Esophagus muscularis mucosa (tissue), 4 donors: ENCODE measurements at regions not wholly inside any gene's neighbourhood (a gene's known extent, or its start where the extent isn't known, plus 50 kb on each side); places are given as distances from the start of the nearest gene placed in this dataset.
"Not testable (repeated sequence)": the region's sequence is repeated elsewhere in the genome, so short reads cannot be mapped to it uniquely, and the experiment has no call there.

ENCODE experiments used
- DNase-seq: peaks from one replicate; pipeline ENCODE4 v3.0.0-alpha.2; 2017; ENCODE audit errors: extremely low spot score
- H3K27ac ChIP-seq, 4 donors: fragments of 200-600 bp; sonication (generic); replicated peaks in 1 of 4; 1 replicate in 3 of 4; 2 replicates in 1 of 4; pipeline ENCODE4 v1.5.1; 2016 to 2019; ENCODE audit warnings: mild to moderate bottlenecking in 1 of 4
- H3K27me3 ChIP-seq, 4 donors: fragments of 200-600 bp; sonication (generic); one replicate each; pipeline versions ENCODE4 v1.5.1 to v1.6.0; 2016 to 2019
- H3K36me3 ChIP-seq, 4 donors: fragments of 200-600 bp; sonication (generic); one replicate each; pipeline ENCODE4 v1.5.1; 2016 to 2019
- H3K4me1 ChIP-seq, 4 donors: fragments of 200-600 bp; sonication (generic); one replicate each; pipeline ENCODE4 v1.5.1; 2016 to 2019
- H3K4me3 ChIP-seq, 4 donors: fragments of 200-600 bp; sonication (generic); 1 replicate in 2 of 4; 2 replicates in 2 of 4; pipeline ENCODE4 v1.5.1; 2016 to 2019; ENCODE audit warnings: mild to moderate bottlenecking in 4 of 4, moderate library complexity in 1 of 4
- H3K9me3 ChIP-seq, 4 donors: fragments of 200-600 bp; sonication (generic); 1 replicate in 3 of 4; 2 replicates in 1 of 4; pipeline ENCODE4 v1.5.1; 2016 to 2019
- CTCF ChIP-seq, 3 experiments: fragments of 200-600 bp in 2 of 3; fragments of 450-650 bp in 1 of 3; sonication (generic) in 2 of 3; IDR thresholded peaks; one replicate each; pipeline ENCODE4 v1.5.1; 2017 to 2019; ENCODE audit warnings: antibody characterized with exemption in 3 of 3, mild to moderate bottlenecking in 2 of 3, moderate library complexity in 1 of 3
- EP300 ChIP-seq: sonication (generic); formaldehyde crosslinking; IDR thresholded peaks from one replicate; pipeline ENCODE4 v1.6.1; 2017; ENCODE audit warnings: antibody characterized with exemption
- POLR2A ChIP-seq: fragments of 450-650 bp; IDR thresholded peaks from one replicate; pipeline ENCODE4 v1.6.1; 2017; ENCODE audit warnings: antibody characterized with exemption, moderate library complexity, mild to moderate bottlenecking, low read depth
- POLR2AphosphoS5 ChIP-seq, 2 donors: sonication (generic); formaldehyde crosslinking; IDR thresholded peaks; one replicate each; pipeline ENCODE4 v1.6.1; 2017; ENCODE audit warnings: antibody characterized with exemption in 2 of 2
- WGBS: methylation state at CpG from one replicate; pipeline ENCODE4 v1.1.5; 2018; 5-methylcytosine and 5-hydroxymethylcytosine counted together
- intact Hi-C: fragments of 100-400 bp; cut with DNase I; formaldehyde crosslinking; loops from one replicate; pipeline ENCODE4 v1.15.1; 2023

DNA sequence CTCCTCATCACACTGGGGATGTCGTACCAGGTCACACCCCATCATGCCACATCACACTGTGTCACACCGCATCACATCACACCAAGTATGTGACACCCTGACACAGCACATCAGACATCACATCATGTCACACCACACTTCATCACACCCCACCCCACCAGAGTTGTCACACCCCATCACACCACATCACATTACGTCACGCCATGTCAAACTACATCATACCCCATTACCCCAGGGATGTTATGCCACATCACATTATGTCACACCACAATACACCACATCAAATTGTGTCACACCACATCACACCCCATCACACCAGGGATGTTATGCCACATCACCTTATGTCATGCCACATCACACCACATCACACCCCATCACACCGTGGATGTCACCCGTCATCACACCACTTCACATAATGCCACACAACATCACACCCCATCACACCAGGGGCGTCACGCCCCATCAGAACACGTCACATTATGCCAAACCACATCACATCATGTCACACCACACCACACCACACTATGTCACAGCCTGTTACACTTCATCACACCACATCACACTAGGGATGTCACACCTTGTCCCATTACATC lies 133.6 kb downstream of the TMEM121 start:
- no peak for DNase-seq
- peaks cover 0 to 15% (median 14%) of the 10 kb centered on the region in 4 donors for H3K9me3 ChIP-seq
- TF ChIP-seq POLR2AphosphoS5 (IDR thresholded peaks at IDR 0.05) (no peak), CTCF (IDR thresholded peaks at IDR 0.05) (no peak), POLR2A (no peak), EP300 (no peak)
- intact Hi-C loops: no loop called here
- no peaks in the 10 kb centered on the region for H3K27me3 ChIP-seq
- H3K36me3 ChIP-seq: no peaks in the 10 kb centered on the region
- H3K4me3 ChIP-seq: no peak overlapping the region
- H3K27ac ChIP-seq: no peak overlapping the region
- peaks cover 0 to 13% (median 11%) of the 10 kb centered on the region in 4 donors for H3K4me1 ChIP-seq
- 91% methylated on average over 9 of the region's 9 CpGs for WGBS

DNA sequence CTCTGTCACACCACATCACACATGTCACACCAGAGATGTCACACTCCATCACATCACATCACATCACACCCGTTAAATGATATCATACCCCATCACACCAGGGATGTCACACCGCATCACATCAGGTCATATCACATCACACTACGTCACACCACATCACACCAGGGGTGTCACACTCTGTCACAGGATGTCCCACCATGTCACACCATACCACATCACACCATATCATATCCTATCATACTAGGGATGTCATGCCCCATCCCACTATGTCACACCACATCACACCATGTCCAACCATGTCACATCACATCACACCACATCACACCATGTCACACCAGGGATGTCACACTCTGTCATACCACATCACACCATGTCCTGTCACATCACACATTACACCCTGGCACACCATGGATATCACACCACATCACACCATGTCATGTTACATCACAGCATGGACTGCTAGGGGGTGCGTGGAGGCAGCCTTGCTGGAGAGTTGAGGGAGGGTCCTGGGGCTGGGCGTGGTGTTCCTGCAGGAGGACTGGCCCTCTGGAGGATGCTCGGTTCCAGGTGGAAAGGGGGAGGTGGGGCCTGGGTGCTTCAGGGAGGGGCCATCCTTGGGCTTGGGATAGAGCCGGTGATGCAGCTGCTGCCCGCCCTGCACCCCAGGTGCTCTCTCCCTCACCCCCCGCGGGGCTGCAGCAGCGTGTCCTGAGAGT lies 134.6 kb downstream of the TMEM121 start:
- DNase-seq: no peak
- H3K4me1 ChIP-seq: peaks cover 0 to 13% (median 11%) of the 10 kb centered on the region in 4 donors
- H3K27ac ChIP-seq: no peak overlapping the region
- H3K36me3 ChIP-seq: no peaks in the 10 kb centered on the region
- TF ChIP-seq POLR2A: no peak
- no peak for TF ChIP-seq CTCF (IDR thresholded peaks at IDR 0.05)
- no peak for TF ChIP-seq POLR2AphosphoS5 (IDR thresholded peaks at IDR 0.05)
- peaks cover 0 to 15% (median 14%) of the 10 kb centered on the region in 4 donors for H3K9me3 ChIP-seq
- intact Hi-C loops: no loop called here
- H3K4me3 ChIP-seq: no peak overlapping the region
- H3K27me3 ChIP-seq: no peaks in the 10 kb centered on the region
- WGBS: 93% methylated on average over 5 of the region's 11 CpGs

DNA sequence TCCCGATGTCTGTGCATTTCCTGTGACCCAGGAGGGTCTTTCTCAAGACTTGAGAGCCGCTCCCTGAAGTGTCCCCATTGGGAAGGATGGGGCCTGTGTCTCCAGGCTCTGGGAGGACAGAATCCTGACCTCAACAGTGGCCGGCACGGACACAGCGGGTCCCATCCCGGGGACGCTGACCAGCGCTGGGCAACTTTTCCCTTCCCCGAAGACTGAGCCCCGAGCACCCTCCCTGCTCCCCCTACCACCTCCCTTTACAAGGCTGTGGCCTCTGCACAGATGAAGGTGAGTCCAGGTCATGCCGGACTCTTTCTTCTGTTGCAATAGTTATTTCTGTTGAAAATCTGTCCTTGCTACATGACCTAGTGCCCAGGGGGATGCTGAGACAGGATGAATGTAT lies 135.7 kb downstream of the TMEM121 start:
- H3K36me3 ChIP-seq, H3K27me3 ChIP-seq, H3K27ac ChIP-seq, DNase-seq, intact Hi-C loops, H3K4me3 ChIP-seq: not testable (repeated sequence)
- Histone ChIP-seq H3K9me3 (peaks cover 0 to 15% (median 14%) of the 10 kb centered on the region in 4 donors), H3K4me1 (peaks cover 0 to 13% (median 11%) of the 10 kb centered on the region in 4 donors)
- WGBS: 87% methylated on average over 11 of the region's 11 CpGs

DNA sequence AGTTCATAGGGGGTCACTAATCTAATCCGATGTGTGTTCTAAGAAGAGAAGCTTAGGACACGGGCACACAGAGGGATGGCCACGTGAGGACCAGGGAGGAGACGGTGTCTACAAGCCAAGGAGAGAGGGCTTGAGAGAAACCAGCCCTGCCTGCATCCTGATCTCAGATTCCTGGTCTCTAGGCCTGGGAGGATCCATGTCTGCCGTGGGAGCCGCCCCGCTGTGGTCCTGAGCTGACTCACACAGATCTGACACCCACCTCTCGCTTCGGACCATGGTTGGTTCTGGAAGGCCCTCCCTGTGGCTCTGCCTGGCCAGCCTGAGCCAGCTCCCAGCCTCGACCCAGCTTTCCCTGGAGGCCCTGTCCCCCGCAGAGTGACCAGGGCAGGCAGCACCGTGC lies 136.2 kb downstream of the TMEM121 start:
- H3K27me3 ChIP-seq, H3K36me3 ChIP-seq, H3K4me3 ChIP-seq, intact Hi-C loops, DNase-seq, H3K27ac ChIP-seq: not testable (repeated sequence)
- WGBS: 84% methylated on average over 8 of the region's 12 CpGs
- peaks cover 0 to 13% (median 11%) of the 10 kb centered on the region in 4 donors for H3K4me1 ChIP-seq
- H3K9me3 ChIP-seq: peaks cover 0 to 15% (median 14%) of the 10 kb centered on the region in 4 donors

- H3K4me3 ChIP-seq, intact Hi-C loops, H3K36me3 ChIP-seq, H3K27me3 ChIP-seq, DNase-seq, H3K27ac ChIP-seq: not testable (repeated sequence)
- Histone ChIP-seq H3K9me3 (peaks cover 0 to 13% (median 10%) of the 10 kb centered on the region in 4 donors), H3K4me1 (peaks cover 0 to 13% (median 11%) of the 10 kb centered on the region in 4 donors)
- WGBS: 69% methylated on average over 7 of the region's 23 CpGs
Observed at GRCh38 chr14:105663323-105663722, 136.9 kb downstream of the TMEM121 start.

DNA sequence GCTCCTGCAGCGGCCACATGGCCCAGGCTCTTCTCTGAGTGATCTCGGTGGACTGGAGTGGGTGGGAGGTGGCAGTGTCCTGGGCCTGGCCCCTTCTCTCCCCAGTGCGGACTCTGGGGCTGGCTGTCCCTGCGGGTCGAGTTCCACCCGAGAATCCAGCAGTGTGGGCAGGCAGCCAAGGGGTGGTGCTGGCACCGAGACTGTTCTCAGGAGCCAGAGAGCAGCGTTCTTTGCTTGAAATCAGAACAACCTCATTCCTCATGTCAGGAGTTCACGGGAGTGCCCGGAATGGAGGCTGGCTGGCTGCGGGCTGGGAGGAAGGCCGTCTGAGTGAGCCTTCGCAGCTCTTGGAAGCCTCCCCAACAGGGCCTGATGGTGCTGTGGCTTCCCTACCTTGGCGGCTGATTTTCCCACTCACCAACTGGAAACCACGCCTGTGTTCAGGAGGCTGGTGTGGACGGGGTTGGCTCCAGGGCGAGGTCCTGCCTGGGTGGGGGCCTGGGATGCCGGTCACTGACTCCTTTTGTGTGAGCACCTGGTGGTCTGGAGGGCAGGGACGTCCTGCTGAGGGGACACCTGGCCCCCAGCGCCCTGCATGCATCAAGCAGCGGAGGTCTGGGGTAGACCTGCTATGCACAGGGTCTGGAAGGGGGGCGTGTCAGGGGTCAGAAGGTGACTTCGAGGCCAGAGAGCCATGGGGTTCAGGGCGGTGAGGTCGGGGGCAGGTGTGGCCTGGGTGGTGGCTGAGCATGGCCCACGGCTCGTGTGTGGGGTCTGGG lies 137.6 kb downstream of the TMEM121 start:
- not testable (repeated sequence) for H3K36me3 ChIP-seq, DNase-seq
- 81% methylated on average over 8 of the region's 27 CpGs for WGBS

More for the DNA sequence above, 137.6 kb downstream of the TMEM121 start:
- Histone ChIP-seq H3K4me1 (peaks cover 0 to 13% (median 11%) of the 10 kb centered on the region in 4 donors), H3K27ac (peak overlapping the region; percentile 20 to 75 (median 66))
- H3K4me3 ChIP-seq, intact Hi-C loops, H3K9me3 ChIP-seq, H3K27me3 ChIP-seq: not testable (repeated sequence)
